Hepatocyte (in vitro differentiated cells): ENCODE measurements at regions not wholly inside any gene's neighbourhood (a gene's known extent, or its start where the extent isn't known, plus 50 kb on each side); places are given as distances from the start of the nearest gene placed in this dataset.

Experiments used
- DNase-seq: peaks from one replicate; pipeline ENCODE4 v3.0.0-alpha.2; 2016; ENCODE audit warnings: low spot score
- H2AFZ ChIP-seq: fragments of 200-600 bp; sonication (generic); 2 replicates; pipeline ENCODE4 v1.6.0; 2016; ENCODE audit warnings: antibody characterized with exemption, mild to moderate bottlenecking
- H3K27ac ChIP-seq: fragments of 200-600 bp; sonication (generic); 2 replicates; pipeline ENCODE4 v1.5.1; 2016; ENCODE audit warnings: mild to moderate bottlenecking
- H3K27me3 ChIP-seq: fragments of 200-600 bp; sonication (generic); 2 replicates; pipeline ENCODE4 v1.6.1; 2016
- H3K36me3 ChIP-seq: fragments of 200-600 bp; sonication (generic); replicated peaks from 2 replicates; pipeline ENCODE4 v1.5.1; 2016; ENCODE audit warnings: low read depth; ENCODE audit not compliant: insufficient read depth
- H3K4me1 ChIP-seq: fragments of 200-600 bp; sonication (generic); 2 replicates; pipeline ENCODE4 v1.5.1; 2016; ENCODE audit warnings: mild to moderate bottlenecking, moderate library complexity; ENCODE audit not compliant: insufficient read depth
- H3K4me2 ChIP-seq: fragments of 200-600 bp; sonication (generic); 2 replicates; pipeline ENCODE4 v1.6.0; 2016
- H3K4me3 ChIP-seq: fragments of 200-600 bp; sonication (generic); 2 replicates; pipeline ENCODE4 v1.5.1; 2016; ENCODE audit warnings: mild to moderate bottlenecking
- H3K79me2 ChIP-seq: fragments of 200-600 bp; sonication (generic); 2 replicates; pipeline ENCODE4 v1.6.0; 2017; ENCODE audit warnings: mild to moderate bottlenecking
- H3K9me2 ChIP-seq: fragments of 200-600 bp; sonication (generic); replicated peaks from 2 replicates; pipeline ENCODE4 v1.6.0; 2017; ENCODE audit warnings: mild to moderate bottlenecking; ENCODE audit not compliant: insufficient read depth
- H3K9me3 ChIP-seq: fragments of 200-600 bp; sonication (generic); 2 replicates; pipeline ENCODE4 v1.5.1; 2016; ENCODE audit warnings: low read depth, mild to moderate bottlenecking
- H4K20me1 ChIP-seq: fragments of 200-600 bp; sonication (generic); 2 replicates; pipeline ENCODE4 v1.6.0; 2016; ENCODE audit warnings: mild to moderate bottlenecking; ENCODE audit not compliant: insufficient read depth, poor library complexity, severe bottlenecking
- CTCF ChIP-seq: fragments of 200-600 bp; sonication (generic); IDR thresholded peaks from 2 replicates; pipeline ENCODE4 v1.5.1; 2016; ENCODE audit warnings: antibody characterized with exemption, mild to moderate bottlenecking; ENCODE audit not compliant: poor library complexity
- EZH2 ChIP-seq: fragments of 200-600 bp; sonication (generic); IDR thresholded peaks from 2 replicates; pipeline ENCODE4 v1.6.1; 2016; ENCODE audit warnings: antibody characterized with exemption, mild to moderate bottlenecking, borderline replicate concordance
- EZH2phosphoT487 ChIP-seq: fragments of 200-600 bp; sonication (generic); IDR thresholded peaks from one replicate; pipeline ENCODE4 v1.6.1; 2018; ENCODE audit warnings: antibody characterized with exemption, mild to moderate bottlenecking, low read depth, moderate library complexity; ENCODE audit not compliant: unreplicated experiment, severe bottlenecking
- WGBS: methylation state at CpG from one replicate; pipeline ENCODE4 v1.1.6; 2016; ENCODE audit warnings: low lambda C conversion rate; ENCODE audit errors: missing lambda C conversion rate; 5-methylcytosine and 5-hydroxymethylcytosine counted together

- peak overlapping the region; percentile 21 for H3K4me2 ChIP-seq
- no peaks in the 10 kb centered on the region for H3K79me2 ChIP-seq
- peak overlapping the region; percentile 80 for H3K27ac ChIP-seq
- 53% methylated on average over 7 of the region's 7 CpGs for WGBS
- no peaks in the 10 kb centered on the region for H3K9me3 ChIP-seq
- H3K27me3 ChIP-seq, result no peaks in the 10 kb centered on the region
- H3K36me3 ChIP-seq, result no peaks in the 10 kb centered on the region
- no peak for TF ChIP-seq CTCF
- TF ChIP-seq EZH2phosphoT487, result no peak
- TF ChIP-seq EZH2, result no peak
- H2AFZ ChIP-seq, result no peak overlapping the region
- H3K4me1 ChIP-seq, result peaks cover 14% of the 10 kb centered on the region
- H4K20me1 ChIP-seq, result no peaks in the 10 kb centered on the region
- H3K9me2 ChIP-seq, result no peaks in the 10 kb centered on the region
- peak; percentile 87 for DNase-seq
- H3K4me3 ChIP-seq, result no peak overlapping the region
Observed at GRCh38 chr1:234925440-234926263, 203.0 kb downstream of the TOMM20 start.

- no peaks in the 10 kb centered on the region for H3K79me2 ChIP-seq
- no peak overlapping the region for H2AFZ ChIP-seq
- no peaks in the 10 kb centered on the region for H3K9me3 ChIP-seq
- no peaks in the 10 kb centered on the region for H3K36me3 ChIP-seq
- TF ChIP-seq EZH2phosphoT487 (no peak), EZH2 (no peak), CTCF (no peak)
- H3K9me2 ChIP-seq, result no peaks in the 10 kb centered on the region
- no peak for DNase-seq
- no peak overlapping the region for H3K4me3 ChIP-seq
- peak overlapping the region; percentile 68 for H3K27ac ChIP-seq
- no peak overlapping the region for H3K4me2 ChIP-seq
- H4K20me1 ChIP-seq, result no peaks in the 10 kb centered on the region
- H3K4me1 ChIP-seq, result peaks cover 14% of the 10 kb centered on the region
- WGBS, result 93% methylated on average over 17 of the region's 17 CpGs
- H3K27me3 ChIP-seq, result no peaks in the 10 kb centered on the region
Observed at GRCh38 chr1:234924450-234925355, 203.9 kb downstream of the TOMM20 start.

GRCh38 chr1:234923626-234924025 is 205.0 kb downstream of the TOMM20 start:
- H3K4me2 ChIP-seq, result no peak overlapping the region
- H3K9me2 ChIP-seq, result no peaks in the 10 kb centered on the region
- no peak for DNase-seq
- TF ChIP-seq EZH2, result no peak
- TF ChIP-seq CTCF, result no peak
- no peak for TF ChIP-seq EZH2phosphoT487
- no peak overlapping the region for H2AFZ ChIP-seq
- H3K27me3 ChIP-seq, result no peaks in the 10 kb centered on the region
- no peak overlapping the region for H3K27ac ChIP-seq
- peaks cover 22% of the 10 kb centered on the region for H3K4me1 ChIP-seq
- no peaks in the 10 kb centered on the region for H3K79me2 ChIP-seq
- WGBS, result 97% methylated on average over 5 of the region's 5 CpGs
- no peak overlapping the region for H3K4me3 ChIP-seq
- H3K9me3 ChIP-seq, result no peaks in the 10 kb centered on the region
- H4K20me1 ChIP-seq, result no peaks in the 10 kb centered on the region
- H3K36me3 ChIP-seq, result no peaks in the 10 kb centered on the region
